WTC11 (cell line): ENCODE measurements at regions not wholly inside any gene's neighbourhood (a gene's known extent, or its start where the extent isn't known, plus 50 kb on each side); places are given as distances from the start of the nearest gene placed in this dataset.

Experiments used
- CTCF ChIP-seq: fragments of 200-600 bp; IDR thresholded peaks from 2 replicates; pipeline ENCODE4 v1.8.0; 2022; ENCODE audit warnings: antibody characterized with exemption
- E2F4 ChIP-seq: sonication (generic); formaldehyde crosslinking; IDR thresholded peaks from 2 replicates; pipeline ENCODE4 v1.8.1; 2022; ENCODE audit warnings: low read depth, mild to moderate bottlenecking, moderate library complexity, missing genetic modification reagents, borderline replicate concordance
- IRF2 ChIP-seq: sonication (generic); formaldehyde crosslinking; IDR thresholded peaks from 2 replicates; pipeline ENCODE4 v1.8.0; 2022; ENCODE audit warnings: low read depth, missing genetic modification reagents, borderline replicate concordance
- MYBL2 ChIP-seq: sonication (generic); formaldehyde crosslinking; IDR thresholded peaks from 2 replicates; pipeline ENCODE4 v1.8.1; 2023; ENCODE audit warnings: mild to moderate bottlenecking, moderate library complexity, missing genetic modification reagents
- NR2C2 ChIP-seq: sonication (generic); formaldehyde crosslinking; IDR thresholded peaks from 2 replicates; pipeline ENCODE4 v1.8.0; 2022; ENCODE audit warnings: mild to moderate bottlenecking, missing genetic modification reagents

GRCh38 chr18:78547817-78548216 is 431.8 kb upstream of the SALL3 start:
- TF ChIP-seq NR2C2 (CRISPR knock-in tag) (no peak), IRF2 (CRISPR knock-in tag) (no peak), CTCF (no peak), E2F4 (CRISPR knock-in tag) (no peak), MYBL2 (CRISPR knock-in tag) (no peak)
